Esophagus squamous epithelium (tissue), 5 donors: ENCODE measurements at regions not wholly inside any gene's neighbourhood (a gene's known extent, or its start where the extent isn't known, plus 50 kb on each side); places are given as distances from the start of the nearest gene placed in this dataset.

ENCODE experiments used
- DNase-seq: peaks from one replicate; lab custom pipeline; 2025; lab: John Stamatoyannopoulos, UW
- H3K27ac ChIP-seq, 4 donors: fragments of 200-600 bp; sonication (generic); one replicate each; pipeline ENCODE4 v1.5.1; 2016 to 2019; ENCODE audit warnings: mild to moderate bottlenecking in 1 of 4
- H3K27me3 ChIP-seq, 4 donors: fragments of 200-600 bp; sonication (generic); 1 replicate in 3 of 4; 2 replicates in 1 of 4; pipeline versions ENCODE4 v1.5.1 to v1.6.0; 2017 to 2021; ENCODE audit warnings: antibody characterized with exemption in 1 of 4
- H3K36me3 ChIP-seq, 3 donors: fragments of 200-600 bp; sonication (generic); one replicate each; pipeline ENCODE4 v1.5.1; 2016 to 2019
- H3K4me1 ChIP-seq, 3 donors: fragments of 200-600 bp; sonication (generic); one replicate each; pipeline ENCODE4 v1.5.1; 2017 to 2019
- H3K4me3 ChIP-seq, 4 donors: fragments of 200-600 bp; sonication (generic); 1 replicate in 3 of 4; 2 replicates in 1 of 4; pipeline ENCODE4 v1.5.1; 2016 to 2019; ENCODE audit warnings: mild to moderate bottlenecking in 2 of 4, moderate library complexity in 1 of 4
- H3K9me3 ChIP-seq, 3 donors: fragments of 200-600 bp; sonication (generic); one replicate each; pipeline ENCODE4 v1.5.1; 2016 to 2019
- POLR2A ChIP-seq, 4 donors: fragments of 450-650 bp; IDR thresholded peaks; one replicate each; pipeline ENCODE4 v1.6.1; 2017; ENCODE audit warnings: antibody characterized with exemption in 4 of 4, mild to moderate bottlenecking in 4 of 4, moderate library complexity in 3 of 4
- WGBS, 2 donors: methylation state at CpG; one replicate each; pipeline ENCODE4 v1.1.5; 2018; 5-methylcytosine and 5-hydroxymethylcytosine counted together
- intact Hi-C: fragments of 100-400 bp; cut with DNase I; formaldehyde crosslinking; loops from one replicate; pipeline ENCODE4 v1.15.0; 2022
- TF ChIP-seq, protein P1 (sequence below), 6 experiments: fragments of 450-650 bp in 4 of 6; fragments of 200-600 bp in 2 of 6; sonication (generic) in 2 of 6; IDR thresholded peaks; one replicate each; pipeline ENCODE4 v1.5.1; 2016 to 2019; ENCODE audit warnings: antibody characterized with exemption in 6 of 6, mild to moderate bottlenecking in 4 of 6, moderate library complexity in 4 of 6
- donor health status: DM: yes; HTN: yes; CAD: no.

DNA sequence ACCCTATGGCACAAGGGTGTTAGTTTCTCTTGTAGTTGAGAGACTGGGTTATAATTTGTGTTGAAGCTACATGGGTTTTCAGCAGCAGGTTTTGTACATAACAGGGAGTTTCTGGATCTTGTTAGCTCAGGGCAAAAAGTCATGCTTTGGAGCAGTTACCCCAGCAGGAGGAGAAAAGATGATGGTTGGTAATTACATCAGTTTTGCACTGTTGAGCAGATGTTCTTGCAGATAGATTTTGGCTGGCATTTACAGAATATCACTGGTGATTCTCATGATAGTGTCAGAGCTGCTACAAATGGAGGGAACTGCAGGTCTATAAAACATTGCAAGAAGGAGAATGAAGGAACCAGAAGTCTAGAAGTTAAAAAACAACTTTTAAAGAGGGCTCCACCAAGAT is 215.2 kb upstream of the ATP5MC3 start:
- H3K4me3 ChIP-seq, result no peak overlapping the region
- no peaks in the 10 kb centered on the region for H3K36me3 ChIP-seq
- no peaks in the 10 kb centered on the region for H3K4me1 ChIP-seq
- intact Hi-C loops, result no loop called here
- H3K27ac ChIP-seq, result no peak overlapping the region
- no peaks in the 10 kb centered on the region for H3K27me3 ChIP-seq
- H3K9me3 ChIP-seq, result no peaks in the 10 kb centered on the region
- TF ChIP-seq POLR2A (IDR thresholded peaks at IDR 0.05), result no peak
- TF ChIP-seq, protein P1, sequence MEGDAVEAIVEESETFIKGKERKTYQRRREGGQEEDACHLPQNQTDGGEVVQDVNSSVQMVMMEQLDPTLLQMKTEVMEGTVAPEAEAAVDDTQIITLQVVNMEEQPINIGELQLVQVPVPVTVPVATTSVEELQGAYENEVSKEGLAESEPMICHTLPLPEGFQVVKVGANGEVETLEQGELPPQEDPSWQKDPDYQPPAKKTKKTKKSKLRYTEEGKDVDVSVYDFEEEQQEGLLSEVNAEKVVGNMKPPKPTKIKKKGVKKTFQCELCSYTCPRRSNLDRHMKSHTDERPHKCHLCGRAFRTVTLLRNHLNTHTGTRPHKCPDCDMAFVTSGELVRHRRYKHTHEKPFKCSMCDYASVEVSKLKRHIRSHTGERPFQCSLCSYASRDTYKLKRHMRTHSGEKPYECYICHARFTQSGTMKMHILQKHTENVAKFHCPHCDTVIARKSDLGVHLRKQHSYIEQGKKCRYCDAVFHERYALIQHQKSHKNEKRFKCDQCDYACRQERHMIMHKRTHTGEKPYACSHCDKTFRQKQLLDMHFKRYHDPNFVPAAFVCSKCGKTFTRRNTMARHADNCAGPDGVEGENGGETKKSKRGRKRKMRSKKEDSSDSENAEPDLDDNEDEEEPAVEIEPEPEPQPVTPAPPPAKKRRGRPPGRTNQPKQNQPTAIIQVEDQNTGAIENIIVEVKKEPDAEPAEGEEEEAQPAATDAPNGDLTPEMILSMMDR (IDR thresholded peaks at IDR 0.05), result no peak
- no peak for DNase-seq

DNA sequence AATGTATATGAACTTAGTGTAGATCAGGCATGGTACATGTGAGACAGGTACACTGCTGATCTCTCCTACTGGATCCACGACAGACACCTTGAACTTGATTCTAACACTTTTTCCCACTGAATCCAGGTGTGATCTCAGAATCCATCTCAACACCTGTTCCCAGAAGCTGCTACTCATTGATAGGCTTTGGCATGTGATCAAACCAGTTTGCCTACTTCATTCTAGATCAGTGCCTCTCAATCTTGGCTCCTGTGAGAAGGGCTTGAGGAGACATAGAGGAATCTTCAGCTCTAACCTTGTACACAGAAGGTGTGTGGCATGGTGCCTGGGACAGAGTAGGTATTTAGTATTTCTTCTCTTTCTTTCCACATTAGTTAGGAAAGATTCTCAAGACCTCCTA is 212.3 kb upstream of the ATP5MC3 start:
- intact Hi-C loops, result no loop called here
- Histone ChIP-seq H3K27ac (no peak overlapping the region), H3K9me3 (no peaks in the 10 kb centered on the region), H3K36me3 (no peaks in the 10 kb centered on the region), H3K4me1 (no peaks in the 10 kb centered on the region), H3K27me3 (no peaks in the 10 kb centered on the region), H3K4me3 (no peak overlapping the region)
- TF ChIP-seq, protein P1 (IDR thresholded peaks at IDR 0.05), result no peak
- no peak for TF ChIP-seq POLR2A (IDR thresholded peaks at IDR 0.05)
- 50 to 75% methylated on average over 1 of the region's 1 CpG for WGBS, 2 donors
- no peak for DNase-seq

DNA sequence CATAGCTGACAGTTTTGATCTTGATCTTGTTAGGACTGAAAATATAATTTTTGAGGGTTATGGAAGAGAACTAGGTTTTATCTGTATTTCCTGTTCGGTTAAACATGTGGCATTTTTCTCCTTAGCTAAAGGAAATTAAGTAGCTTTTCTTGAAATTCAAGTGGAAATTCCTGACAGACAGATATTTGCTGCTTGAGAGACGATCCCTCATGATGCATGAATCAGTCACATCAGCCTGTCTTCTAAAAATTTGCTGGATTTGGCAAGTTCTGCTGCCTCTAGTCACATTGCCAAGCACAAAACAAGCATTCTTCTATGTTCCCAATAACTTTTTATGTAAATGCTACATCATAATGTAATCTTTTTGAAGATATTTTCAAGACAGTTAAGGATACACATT is 201.8 kb upstream of the ATP5MC3 start:
- TF ChIP-seq, protein P1 (IDR thresholded peaks at IDR 0.05), result no peak
- no peak for TF ChIP-seq POLR2A (IDR thresholded peaks at IDR 0.05)
- intact Hi-C loops, result no loop called here
- DNase-seq, result no peak
- Histone ChIP-seq H3K36me3 (no peaks in the 10 kb centered on the region), H3K9me3 (peaks cover 0 to 14% (median 12%) of the 10 kb centered on the region in 3 donors), H3K4me3 (no peak overlapping the region), H3K27ac (no peak overlapping the region), H3K27me3 (no peaks in the 10 kb centered on the region), H3K4me1 (no peaks in the 10 kb centered on the region)
- 31 to 36% methylated on average over 2 of the region's 2 CpGs for WGBS, 2 donors

DNA sequence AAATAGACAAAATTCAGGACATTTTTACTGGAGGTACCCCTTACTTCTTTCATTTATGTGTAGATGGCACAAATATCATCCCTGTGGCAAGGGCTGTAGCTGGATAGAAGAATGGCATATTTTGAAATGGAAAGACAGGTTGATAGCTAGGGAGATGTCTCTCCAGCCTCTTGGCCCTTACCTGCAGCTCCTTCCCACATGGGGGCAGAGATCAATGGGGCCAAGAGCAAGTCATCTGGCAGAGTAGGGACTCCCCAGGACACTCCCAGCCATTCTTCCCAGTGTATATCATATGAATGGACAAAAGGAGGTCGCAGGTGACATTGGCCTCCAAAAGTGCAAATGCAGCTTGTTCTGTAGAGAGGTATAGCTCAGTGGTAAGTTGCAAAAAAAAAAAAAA is 192.2 kb upstream of the ATP5MC3 start:
- Histone ChIP-seq H3K4me1 (no peaks in the 10 kb centered on the region), H3K4me3 (no peak overlapping the region), H3K27me3 (peaks cover 0 to 22% (median 0%) of the 10 kb centered on the region in 4 donors), H3K9me3 (no peaks in the 10 kb centered on the region), H3K36me3 (no peaks in the 10 kb centered on the region), H3K27ac (no peak overlapping the region)
- no peak for TF ChIP-seq POLR2A (IDR thresholded peaks at IDR 0.05)
- 29 to 43% methylated on average over 1 of the region's 1 CpG for WGBS, 2 donors
- no peak for DNase-seq
- intact Hi-C loops, result no loop called here

DNA sequence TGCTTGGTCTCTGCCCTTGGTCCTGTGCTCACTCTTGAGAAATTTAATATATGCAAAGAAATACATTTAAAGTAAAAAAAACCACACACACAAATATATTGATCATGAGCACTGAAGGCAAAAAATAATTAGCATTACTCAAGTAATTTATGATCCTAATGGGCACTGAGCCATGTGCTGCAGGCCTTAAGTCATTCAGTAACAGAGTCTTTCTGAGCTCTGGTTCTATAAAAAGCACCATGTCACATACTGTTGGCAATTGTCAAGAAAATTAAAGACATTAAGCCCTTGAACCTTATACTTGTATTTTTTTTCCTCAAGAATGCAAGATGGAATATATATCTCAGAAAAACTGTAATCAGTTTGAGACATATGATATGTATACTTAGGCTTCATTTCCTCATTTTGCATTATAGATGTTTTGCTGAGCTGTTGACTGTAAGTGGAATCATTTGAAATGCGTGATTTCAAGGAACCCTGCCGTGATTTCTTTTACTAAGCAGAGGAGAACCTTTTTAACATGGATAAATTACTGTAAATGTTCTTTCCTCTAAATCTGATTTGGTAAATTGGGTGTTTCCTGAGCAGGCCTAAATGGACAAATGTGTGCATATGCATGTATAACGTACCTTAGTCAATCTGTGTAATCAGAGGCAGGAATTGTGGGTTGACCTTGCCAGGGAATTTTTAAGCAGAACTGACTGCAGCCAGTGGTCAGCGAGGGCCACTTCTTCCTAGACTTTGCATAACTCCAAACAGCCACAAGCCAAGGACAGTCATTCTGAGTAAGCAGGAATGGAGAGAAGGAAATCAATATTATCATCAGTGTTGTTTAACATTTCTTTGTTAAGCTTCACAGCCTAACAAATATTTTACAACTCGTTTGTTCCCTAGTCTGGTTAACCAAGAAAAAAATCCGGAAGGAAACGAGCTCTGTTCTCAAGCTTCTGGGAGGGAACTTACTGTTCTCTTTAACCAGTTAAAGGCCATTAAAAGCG is 191.5 kb upstream of the ATP5MC3 start:
- no peak for DNase-seq
- H3K9me3 ChIP-seq, result no peaks in the 10 kb centered on the region
- no peaks in the 10 kb centered on the region for H3K4me1 ChIP-seq
- intact Hi-C loops, result no loop called here
- TF ChIP-seq POLR2A (IDR thresholded peaks at IDR 0.05), result no peak
- TF ChIP-seq, protein P1 (IDR thresholded peaks at IDR 0.05), result no peak
- H3K27ac ChIP-seq, result no peak overlapping the region
- peaks cover 0 to 28% (median 0%) of the 10 kb centered on the region in 4 donors for H3K27me3 ChIP-seq
- no peak overlapping the region for H3K4me3 ChIP-seq
- no peaks in the 10 kb centered on the region for H3K36me3 ChIP-seq
- 40 to 42% methylated on average over 8 of the region's 8 CpGs for WGBS, 2 donors
